ENCODE measurements at regions not wholly inside any gene's neighbourhood (a gene's known extent, or its start where the extent isn't known, plus 50 kb on each side); places are given as distances from the start of the nearest gene placed in this dataset.
"Not testable (repeated sequence)": the region's sequence is repeated elsewhere in the genome, so short reads cannot be mapped to it uniquely, and the experiment has no call there.

GRCh38 chr17:52979921-52980320 lies 821.4 kb upstream of the CA10 start:
- CTCF ChIA-PET, result no interaction called here
- TF ChIP-seq CTCF (IDR thresholded peaks at IDR 0.05; ENCODE audit: insufficient read depth, low read length, missing control alignments), result no peak
- DNase-seq (ENCODE audit: low read depth, low spot score), result no peak
- H3K4me3 ChIP-seq (ENCODE audit: low read depth, low read length), result no peak overlapping the region
- POLR2A ChIA-PET, result no interaction called here

- no peak overlapping the region for H3K4me3 ChIP-seq (ENCODE audit: low read depth, low read length)
- ChIA-PET CTCF (no interaction called here), POLR2A (no interaction called here)
- DNase-seq (ENCODE audit: low read depth, low spot score), result no peak
- TF ChIP-seq CTCF (IDR thresholded peaks at IDR 0.05; ENCODE audit: insufficient read depth, low read length, missing control alignments), result no peak
Observed at GRCh38 chr17:52965856-52966255, 807.3 kb upstream of the CA10 start.

- DNase-seq (ENCODE audit: low read depth, low spot score); CTCF ChIA-PET; H3K4me3 ChIP-seq (ENCODE audit: low read depth, low read length); POLR2A ChIA-PET: not testable (repeated sequence)
Observed at GRCh38 chr17:52961751-52962150, 803.2 kb upstream of the CA10 start.

GRCh38 chr17:52957411-52957810 lies 798.9 kb upstream of the CA10 start:
- POLR2A ChIA-PET, result no interaction called here
- TF ChIP-seq CTCF (IDR thresholded peaks at IDR 0.05; ENCODE audit: insufficient read depth, low read length, missing control alignments), result no peak
- CTCF ChIA-PET, result no interaction called here

GRCh38 chr17:52947418-52947817 lies 788.9 kb upstream of the CA10 start:
- no peak for DNase-seq (ENCODE audit: low read depth, low spot score)
- TF ChIP-seq CTCF (IDR thresholded peaks at IDR 0.05; ENCODE audit: insufficient read depth, low read length, missing control alignments), result no peak
- ChIA-PET POLR2A (no interaction called here), CTCF (no interaction called here)
- no peak overlapping the region for H3K4me3 ChIP-seq (ENCODE audit: low read depth, low read length)

More at GRCh38 chr17:52957411-52957810, 798.9 kb upstream of the CA10 start:
- H3K4me3 ChIP-seq (ENCODE audit: low read depth, low read length), result no peak overlapping the region
- DNase-seq (ENCODE audit: low read depth, low spot score), result no peak

GRCh38 chr17:52938623-52939230 lies 780.2 kb upstream of the CA10 start:
- ChIA-PET POLR2A (no interaction called here), CTCF (no interaction called here)
- no peak overlapping the region for H3K4me3 ChIP-seq (ENCODE audit: low read depth, low read length)
- TF ChIP-seq CTCF (IDR thresholded peaks at IDR 0.05; ENCODE audit: insufficient read depth, low read length, missing control alignments), result no peak
- no peak for DNase-seq (ENCODE audit: low read depth, low spot score)

GRCh38 chr17:52930581-52930980 lies 772.1 kb upstream of the CA10 start:
- CTCF ChIA-PET, result no interaction called here
- H3K4me3 ChIP-seq (ENCODE audit: low read depth, low read length), result no peak overlapping the region
- POLR2A ChIA-PET, result no interaction called here
- no peak for DNase-seq (ENCODE audit: low read depth, low spot score)
- no peak for TF ChIP-seq CTCF (IDR thresholded peaks at IDR 0.05; ENCODE audit: insufficient read depth, low read length, missing control alignments)

Measured in AG04449 (cell line).